Panc1 (cell line): ENCODE measurements at regions not wholly inside any gene's neighbourhood (a gene's known extent, or its start where the extent isn't known, plus 50 kb on each side); places are given as distances from the start of the nearest gene placed in this dataset.
"Not testable (repeated sequence)": the region's sequence is repeated elsewhere in the genome, so short reads cannot be mapped to it uniquely, and the experiment has no call there.

Experiments used
- ATAC-seq: fragments of 200-7000 bp; cut with Tn5 transposase; 2 replicates; pipeline ENCODE4 v1.9.1; 2020; ENCODE audit warnings: mild to moderate bottlenecking, moderate library complexity
- BruUV-seq: library from RNA; stranded (reverse); fragments of 400-500 nt; replicated peaks from 2 replicates; lab custom pipeline; 2021; lab: Mats Ljungman, UMichigan
- CTCF ChIA-PET: fragments of 300-600 bp; sonication (Branson Sonifier 250); formaldehyde crosslinking; loops from one replicate; lab custom pipeline; 2022; ENCODE audit warnings: antibody characterized with exemption; lab: Charles Lee
- POLR2A ChIA-PET: fragments of 300-600 bp; sonication (Branson Sonifier 250); formaldehyde crosslinking; loops from one replicate; lab custom pipeline; 2022; ENCODE audit warnings: antibody characterized with exemption; lab: Charles Lee
- DNase-seq: peaks from one replicate; pipeline ENCODE4 v3.0.0-alpha.2; 2010; ENCODE audit warnings: low read depth, low spot score
- H3K27ac ChIP-seq: 2 replicates; pipeline ENCODE4 v1.5.1; 2011; ENCODE audit warnings: mild to moderate bottlenecking, low read length, inconsistent platforms
- H3K27me3 ChIP-seq: fragments of 200-500 bp; sonication (Bioruptor generic); 2 replicates; pipeline ENCODE4 v1.6.0; 2014; ENCODE audit warnings: low read length, inconsistent platforms; ENCODE audit not compliant: control insufficient read depth, insufficient read depth
- H3K36me3 ChIP-seq: fragments of 200-500 bp; sonication (Bioruptor generic); 2 replicates; pipeline ENCODE4 v1.5.1; 2014; ENCODE audit warnings: inconsistent platforms, mild to moderate bottlenecking, low read length, moderate library complexity; ENCODE audit not compliant: control insufficient read depth, insufficient read depth
- H3K4me1 ChIP-seq: 2 replicates; pipeline ENCODE4 v1.5.1; 2011; ENCODE audit warnings: inconsistent platforms, mild to moderate bottlenecking, low read length, moderate library complexity; ENCODE audit not compliant: control insufficient read depth, insufficient read depth
- H3K4me3 ChIP-seq, 2 experiments: 2 replicates each; pipeline ENCODE4 v1.5.1; 2011 to 2012; ENCODE audit warnings: low read depth in 2 of 2, low read length in 2 of 2, mild to moderate bottlenecking in 2 of 2, inconsistent platforms in 1 of 2, moderate library complexity in 1 of 2
- H3K9me3 ChIP-seq: fragments of 200-500 bp; sonication (Bioruptor generic); 2 replicates; pipeline ENCODE4 v1.5.1; 2014; ENCODE audit warnings: low read depth, mild to moderate bottlenecking, inconsistent platforms, low read length, moderate library complexity; ENCODE audit not compliant: control insufficient read depth, insufficient read depth
- POLR2AphosphoS5 ChIP-seq: IDR thresholded peaks from 2 replicates; pipeline ENCODE4 v1.6.1; 2012; ENCODE audit warnings: mild to moderate bottlenecking, low read depth, low read length, moderate library complexity
- SIN3A ChIP-seq: IDR thresholded peaks from 2 replicates; pipeline ENCODE4 v1.6.1; 2012; ENCODE audit warnings: low read depth, mild to moderate bottlenecking, low read length, moderate library complexity, borderline replicate concordance; ENCODE audit not compliant: insufficient read depth
- TCF7L2 ChIP-seq: IDR thresholded peaks from 2 replicates; pipeline ENCODE4 v1.6.1; 2011; ENCODE audit warnings: mild to moderate bottlenecking, low read depth, low read length, inconsistent platforms
- in situ Hi-C: cut with HindIII; loops from 2 replicates; pipeline ENCODE4 v1.10.0; 2016; ENCODE audit warnings: low sequenced_read_pairs, low pct_unique_long_range_greater_than_20kb
- intact Hi-C: fragments of 100-400 bp; cut with micrococcal nuclease; formaldehyde crosslinking; loops from one replicate; pipeline ENCODE4 v1.10.0; 2022; ENCODE audit not compliant: unreplicated experiment
- TF ChIP-seq, protein P1 (sequence below): fragments of 450-650 bp; IDR thresholded peaks from 2 replicates; pipeline ENCODE4 v1.5.1; 2017; ENCODE audit warnings: mild to moderate bottlenecking
- TF ChIP-seq, protein P2 (sequence below), 2 experiments: IDR thresholded peaks; 2 replicates each; pipeline ENCODE4 v1.6.1; 2011 to 2012; ENCODE audit warnings: low read depth in 2 of 2, control low read depth in 1 of 2, low read length in 1 of 2, mild to moderate bottlenecking in 1 of 2, moderate library complexity in 1 of 2; ENCODE audit not compliant: insufficient read depth in 1 of 2

DNA sequence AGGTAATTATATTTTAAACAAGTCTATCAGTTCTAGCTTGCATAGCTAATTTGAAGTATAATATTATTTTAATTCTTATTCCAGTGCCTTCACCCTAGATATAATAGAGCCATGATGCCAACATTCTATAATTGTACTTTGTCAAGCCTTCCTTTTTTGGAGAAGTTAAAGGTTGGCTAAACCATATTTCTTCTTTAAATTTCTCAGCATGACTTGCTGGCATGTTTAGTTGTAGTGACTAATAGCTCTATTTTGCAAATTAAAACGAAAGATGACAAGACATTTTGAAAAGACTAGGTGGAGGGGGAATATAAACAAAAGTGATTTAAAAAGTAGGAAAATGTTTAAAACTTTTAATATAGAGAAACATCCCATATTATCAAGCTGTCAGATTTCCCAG lies 400.7 kb downstream of the PSAT1 start:
- POLR2A ChIA-PET = no interaction called here
- H3K36me3 ChIP-seq = no peaks in the 10 kb centered on the region
- no peaks in the 10 kb centered on the region for H3K9me3 ChIP-seq
- no peak for DNase-seq
- H3K27me3 ChIP-seq = no peaks in the 10 kb centered on the region
- intact Hi-C loops = no loop called here
- no peaks in the 10 kb centered on the region for H3K4me1 ChIP-seq
- TF ChIP-seq, protein P1, sequence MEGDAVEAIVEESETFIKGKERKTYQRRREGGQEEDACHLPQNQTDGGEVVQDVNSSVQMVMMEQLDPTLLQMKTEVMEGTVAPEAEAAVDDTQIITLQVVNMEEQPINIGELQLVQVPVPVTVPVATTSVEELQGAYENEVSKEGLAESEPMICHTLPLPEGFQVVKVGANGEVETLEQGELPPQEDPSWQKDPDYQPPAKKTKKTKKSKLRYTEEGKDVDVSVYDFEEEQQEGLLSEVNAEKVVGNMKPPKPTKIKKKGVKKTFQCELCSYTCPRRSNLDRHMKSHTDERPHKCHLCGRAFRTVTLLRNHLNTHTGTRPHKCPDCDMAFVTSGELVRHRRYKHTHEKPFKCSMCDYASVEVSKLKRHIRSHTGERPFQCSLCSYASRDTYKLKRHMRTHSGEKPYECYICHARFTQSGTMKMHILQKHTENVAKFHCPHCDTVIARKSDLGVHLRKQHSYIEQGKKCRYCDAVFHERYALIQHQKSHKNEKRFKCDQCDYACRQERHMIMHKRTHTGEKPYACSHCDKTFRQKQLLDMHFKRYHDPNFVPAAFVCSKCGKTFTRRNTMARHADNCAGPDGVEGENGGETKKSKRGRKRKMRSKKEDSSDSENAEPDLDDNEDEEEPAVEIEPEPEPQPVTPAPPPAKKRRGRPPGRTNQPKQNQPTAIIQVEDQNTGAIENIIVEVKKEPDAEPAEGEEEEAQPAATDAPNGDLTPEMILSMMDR = no peak
- no peak for TF ChIP-seq POLR2AphosphoS5
- TF ChIP-seq SIN3A = no peak
- TF ChIP-seq, protein P2, sequence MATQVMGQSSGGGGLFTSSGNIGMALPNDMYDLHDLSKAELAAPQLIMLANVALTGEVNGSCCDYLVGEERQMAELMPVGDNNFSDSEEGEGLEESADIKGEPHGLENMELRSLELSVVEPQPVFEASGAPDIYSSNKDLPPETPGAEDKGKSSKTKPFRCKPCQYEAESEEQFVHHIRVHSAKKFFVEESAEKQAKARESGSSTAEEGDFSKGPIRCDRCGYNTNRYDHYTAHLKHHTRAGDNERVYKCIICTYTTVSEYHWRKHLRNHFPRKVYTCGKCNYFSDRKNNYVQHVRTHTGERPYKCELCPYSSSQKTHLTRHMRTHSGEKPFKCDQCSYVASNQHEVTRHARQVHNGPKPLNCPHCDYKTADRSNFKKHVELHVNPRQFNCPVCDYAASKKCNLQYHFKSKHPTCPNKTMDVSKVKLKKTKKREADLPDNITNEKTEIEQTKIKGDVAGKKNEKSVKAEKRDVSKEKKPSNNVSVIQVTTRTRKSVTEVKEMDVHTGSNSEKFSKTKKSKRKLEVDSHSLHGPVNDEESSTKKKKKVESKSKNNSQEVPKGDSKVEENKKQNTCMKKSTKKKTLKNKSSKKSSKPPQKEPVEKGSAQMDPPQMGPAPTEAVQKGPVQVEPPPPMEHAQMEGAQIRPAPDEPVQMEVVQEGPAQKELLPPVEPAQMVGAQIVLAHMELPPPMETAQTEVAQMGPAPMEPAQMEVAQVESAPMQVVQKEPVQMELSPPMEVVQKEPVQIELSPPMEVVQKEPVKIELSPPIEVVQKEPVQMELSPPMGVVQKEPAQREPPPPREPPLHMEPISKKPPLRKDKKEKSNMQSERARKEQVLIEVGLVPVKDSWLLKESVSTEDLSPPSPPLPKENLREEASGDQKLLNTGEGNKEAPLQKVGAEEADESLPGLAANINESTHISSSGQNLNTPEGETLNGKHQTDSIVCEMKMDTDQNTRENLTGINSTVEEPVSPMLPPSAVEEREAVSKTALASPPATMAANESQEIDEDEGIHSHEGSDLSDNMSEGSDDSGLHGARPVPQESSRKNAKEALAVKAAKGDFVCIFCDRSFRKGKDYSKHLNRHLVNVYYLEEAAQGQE (IDR thresholded peaks at IDR 0.05; ENCODE audit: insufficient read depth in 1 of 2, low read depth in 2 of 2, low read length in 1 of 2) = no peak
- no peak for TF ChIP-seq TCF7L2
- H3K4me3 ChIP-seq = no peak overlapping the region
- ATAC-seq = no peak
- BruUV-seq = no TSS peak
- H3K27ac ChIP-seq = no peak overlapping the region
- CTCF ChIA-PET = no interaction called here
- in situ Hi-C loops = no loop called here

DNA sequence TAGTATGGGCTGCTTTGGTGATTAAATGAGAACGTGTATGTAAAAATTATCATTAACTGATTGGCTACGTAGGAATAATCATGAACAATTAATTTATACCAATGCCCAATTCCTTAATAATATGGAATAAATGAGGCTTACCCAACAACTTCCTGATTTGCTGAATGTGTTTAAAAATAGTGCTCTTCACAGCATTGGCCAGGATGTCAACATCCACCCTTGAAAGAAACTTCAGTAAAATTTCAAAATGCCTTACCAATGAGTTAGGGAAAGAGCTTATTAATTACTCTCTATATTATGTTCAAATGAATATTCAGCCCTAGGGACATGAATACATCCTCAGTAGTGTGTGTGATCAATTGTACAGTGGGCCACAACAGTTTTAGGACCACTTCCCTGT lies 401.4 kb downstream of the PSAT1 start:
- Histone ChIP-seq H3K4me3 (no peak overlapping the region), H3K27me3 (no peaks in the 10 kb centered on the region), H3K27ac (no peak overlapping the region), H3K4me1 (no peaks in the 10 kb centered on the region), H3K36me3 (no peaks in the 10 kb centered on the region), H3K9me3 (no peaks in the 10 kb centered on the region)
- CTCF ChIA-PET = no interaction called here
- no TSS peak for BruUV-seq
- no peak for DNase-seq
- TF ChIP-seq, protein P2 (IDR thresholded peaks at IDR 0.05; ENCODE audit: insufficient read depth in 1 of 2, low read depth in 2 of 2, low read length in 1 of 2) = no peak
- TF ChIP-seq SIN3A (no peak), TCF7L2 (no peak), POLR2AphosphoS5 (no peak)
- TF ChIP-seq, protein P1 = no peak
- ATAC-seq = no peak
- in situ Hi-C loops (no loop called here), intact Hi-C loops (no loop called here)
- POLR2A ChIA-PET = no interaction called here

DNA sequence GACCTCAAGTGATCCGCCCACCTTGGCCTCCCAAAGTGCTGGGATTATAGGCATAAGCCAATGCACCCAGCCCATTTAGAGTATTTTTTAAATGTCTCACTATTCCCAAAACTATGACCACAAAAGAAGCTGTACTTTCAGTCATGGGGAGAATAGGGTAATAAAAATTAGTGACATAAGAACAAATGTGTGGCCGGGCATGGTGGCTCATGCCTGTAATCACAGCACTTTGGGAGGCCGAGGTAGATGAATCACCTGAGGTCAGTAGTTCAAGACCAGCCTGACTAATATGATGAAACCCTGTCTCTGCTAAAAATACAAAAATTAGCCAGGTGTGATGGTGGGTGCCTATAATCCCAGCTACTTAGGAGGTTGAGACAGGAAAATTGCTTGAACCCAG lies 402.3 kb downstream of the PSAT1 start:
- H3K9me3 ChIP-seq, POLR2A ChIA-PET, H3K27ac ChIP-seq, H3K4me3 ChIP-seq, intact Hi-C loops, H3K36me3 ChIP-seq, CTCF ChIA-PET, ATAC-seq, H3K4me1 ChIP-seq, H3K27me3 ChIP-seq, in situ Hi-C loops, DNase-seq, BruUV-seq: not testable (repeated sequence)

DNA sequence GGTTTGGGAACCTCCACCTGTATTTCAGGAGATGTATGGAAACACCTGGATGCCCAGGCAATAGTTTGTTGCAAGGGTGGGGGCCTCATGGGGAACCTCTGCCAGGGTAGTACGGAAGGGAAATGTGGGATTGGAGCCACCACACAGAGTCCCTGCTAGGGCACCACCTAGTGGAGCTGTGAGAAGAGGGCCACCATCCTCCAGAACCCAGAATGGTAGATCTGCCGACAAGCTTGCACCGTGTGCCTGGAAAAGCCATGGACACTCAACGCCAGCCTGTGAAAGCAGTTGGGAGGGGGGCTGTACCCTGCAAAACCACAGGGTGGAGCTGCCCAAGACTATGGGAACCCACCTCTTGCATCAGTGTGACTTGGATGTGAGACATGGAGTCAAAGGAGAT lies 407.2 kb downstream of the PSAT1 start:
- ATAC-seq, DNase-seq, BruUV-seq, H3K27me3 ChIP-seq, H3K27ac ChIP-seq, H3K4me1 ChIP-seq, H3K4me3 ChIP-seq, H3K9me3 ChIP-seq, POLR2A ChIA-PET, CTCF ChIA-PET, intact Hi-C loops, in situ Hi-C loops, H3K36me3 ChIP-seq: not testable (repeated sequence)
